CD14-positive monocyte (primary cell): ENCODE measurements at regions not wholly inside any gene's neighbourhood (a gene's known extent, or its start where the extent isn't known, plus 50 kb on each side); places are given as distances from the start of the nearest gene placed in this dataset.
"Not testable (repeated sequence)": the region's sequence is repeated elsewhere in the genome, so short reads cannot be mapped to it uniquely, and the experiment has no call there.

Experiments
- DNase-seq, 3 donors: peaks; one replicate each; pipeline ENCODE4 v3.0.0-alpha.2; 2011 to 2022
- H2AFZ ChIP-seq: 2 replicates; pipeline ENCODE4 v1.6.0; 2012; ENCODE audit warnings: mild to moderate bottlenecking, low read depth, low read length, inconsistent platforms; ENCODE audit not compliant: insufficient read depth, poor library complexity, severe bottlenecking
- H3K27ac ChIP-seq, 2 donors: 1 replicate in 1 of 2; 2 replicates in 1 of 2; pipeline ENCODE4 v1.5.1; 2012 to 2013; ENCODE audit warnings: low read length in 2 of 2, control low read depth in 1 of 2, inconsistent platforms in 1 of 2, low read depth in 1 of 2, mild to moderate bottlenecking in 1 of 2
- H3K27me3 ChIP-seq, 2 donors: one replicate each; pipeline versions ENCODE4 v1.6.0 to v1.6.1; 2011 to 2013; ENCODE audit warnings: low read length in 2 of 2; ENCODE audit not compliant: control insufficient read depth in 2 of 2, insufficient read depth in 2 of 2
- H3K36me3 ChIP-seq, 2 donors: replicated peaks in 1 of 2; 1 replicate in 1 of 2; 2 replicates in 1 of 2; pipeline versions ENCODE4 v1.5.1 to v1.6.1; 2012 to 2013; ENCODE audit warnings: low read length in 2 of 2, control low read depth in 1 of 2, inconsistent platforms in 1 of 2, mild to moderate bottlenecking in 1 of 2; ENCODE audit not compliant: insufficient read depth in 2 of 2, control insufficient read depth in 1 of 2
- H3K4me1 ChIP-seq, 2 donors: 1 replicate in 1 of 2; 2 replicates in 1 of 2; pipeline versions ENCODE4 v1.5.1 to v1.6.1; 2012 to 2013; ENCODE audit warnings: low read length in 2 of 2, control low read depth in 1 of 2, inconsistent platforms in 1 of 2, mild to moderate bottlenecking in 1 of 2, moderate library complexity in 1 of 2; ENCODE audit not compliant: insufficient read depth in 2 of 2, control insufficient read depth in 1 of 2
- H3K4me2 ChIP-seq: replicated peaks from 2 replicates; pipeline ENCODE3; 2012; ENCODE audit warnings: low read length, moderate library complexity, mild to moderate bottlenecking; ENCODE audit not compliant: poor library complexity, severe bottlenecking; ENCODE audit errors: extremely low read depth
- H3K4me3 ChIP-seq, 3 experiments: fragments of 200-600 bp in 1 of 3; sonication (generic) in 1 of 3; replicated peaks in 1 of 3; 1 replicate in 2 of 3; 2 replicates in 1 of 3; pipeline ENCODE4 v1.5.1; 2011 to 2013; ENCODE audit warnings: low read length in 3 of 3, mild to moderate bottlenecking in 3 of 3, control low read depth in 2 of 3, low read depth in 2 of 3, inconsistent platforms in 1 of 3, moderate library complexity in 1 of 3
- H3K79me2 ChIP-seq: 2 replicates; pipeline ENCODE4 v1.6.0; 2012; ENCODE audit warnings: mild to moderate bottlenecking, control low read depth, inconsistent platforms, low read length, moderate library complexity; ENCODE audit not compliant: insufficient read depth
- H3K9ac ChIP-seq: 2 replicates; pipeline ENCODE4 v1.6.0; 2017; ENCODE audit warnings: low read length, mild to moderate bottlenecking; ENCODE audit not compliant: insufficient read depth, poor library complexity, severe bottlenecking
- H3K9me3 ChIP-seq, 2 donors: replicated peaks in 1 of 2; 1 replicate in 1 of 2; 2 replicates in 1 of 2; pipeline versions ENCODE4 v1.5.1 to v1.6.1; 2012 to 2013; ENCODE audit warnings: low read length in 2 of 2, control low read depth in 1 of 2; ENCODE audit not compliant: control insufficient read depth in 1 of 2, insufficient read depth in 1 of 2
- H4K20me1 ChIP-seq: 2 replicates; pipeline ENCODE4 v1.6.0; 2012; ENCODE audit warnings: mild to moderate bottlenecking, low read length, control low read depth, moderate library complexity; ENCODE audit not compliant: insufficient read depth
- H3K27ac Mint-ChIP-seq, 7 donors: one replicate each; pipeline ENCODE4 v1.8.0; 2020; ENCODE audit warnings: mild to moderate bottlenecking in 7 of 7, mixed read lengths in 7 of 7, moderate library complexity in 6 of 7, inconsistent platforms in 2 of 7
- H3K27me3 Mint-ChIP-seq, 3 donors: one replicate each; pipeline ENCODE4 v1.8.0; 2021 to 2022; ENCODE audit warnings: low read depth in 3 of 3, mild to moderate bottlenecking in 3 of 3, mixed read lengths in 3 of 3, moderate library complexity in 3 of 3, inconsistent platforms in 1 of 3
- H3K36me3 Mint-ChIP-seq, 2 donors: one replicate each; pipeline ENCODE4 v1.8.0; 2020; ENCODE audit warnings: mixed read lengths in 2 of 2, inconsistent platforms in 1 of 2, mild to moderate bottlenecking in 1 of 2
- H3K4me1 Mint-ChIP-seq: one replicate; pipeline ENCODE4 v1.8.0; 2020; ENCODE audit warnings: mild to moderate bottlenecking, mixed read lengths
- H3K4me3 Mint-ChIP-seq, 2 donors: one replicate each; pipeline ENCODE4 v1.8.0; 2020; ENCODE audit warnings: mild to moderate bottlenecking in 2 of 2, mixed read lengths in 2 of 2, moderate library complexity in 1 of 2
- H3K9me3 Mint-ChIP-seq, 7 donors: one replicate each; pipeline ENCODE4 v1.8.0; 2020 to 2022; ENCODE audit warnings: mixed read lengths in 7 of 7, mild to moderate bottlenecking in 6 of 7, moderate library complexity in 6 of 7, inconsistent platforms in 2 of 7
- CTCF ChIP-seq: fragments of 200-600 bp; IDR thresholded peaks from one replicate; pipeline ENCODE4 v1.8.0; 2022; ENCODE audit warnings: antibody characterized with exemption, mild to moderate bottlenecking
- WGBS: methylation state at CpG from one replicate; pipeline ENCODE4 v1.1.5; 2013; ENCODE audit warnings: missing lambda C conversion rate; ENCODE audit not compliant: insufficient coverage; 5-methylcytosine and 5-hydroxymethylcytosine counted together
- intact Hi-C, 2 donors: fragments of 100-400 bp; cut with micrococcal nuclease; formaldehyde crosslinking; loops; one replicate each; pipeline versions ENCODE4 v1.15.0 to v1.15.1; 2023

GRCh38 chr15:77881950-77882349, 195.6 kb downstream of the TBC1D2B start:
- H3K4me2 ChIP-seq = no peak overlapping the region
- H3K9me3 ChIP-seq = no peaks in the 10 kb centered on the region
- H3K4me3 ChIP-seq = no peak overlapping the region
- 85% methylated on average over 3 of the region's 5 CpGs for WGBS
- H3K27ac Mint-ChIP-seq = no peak overlapping the region
- H3K27me3 Mint-ChIP-seq = peaks cover 0 to 3% (median 0%) of the 10 kb centered on the region in 3 donors
- H3K36me3 Mint-ChIP-seq = no peaks in the 10 kb centered on the region
- no peak overlapping the region for H2AFZ ChIP-seq
- H3K9me3 Mint-ChIP-seq = no peaks in the 10 kb centered on the region
- H3K4me3 Mint-ChIP-seq = no peak overlapping the region
- H4K20me1 ChIP-seq = no peaks in the 10 kb centered on the region
- no peaks in the 10 kb centered on the region for H3K4me1 ChIP-seq
- H3K79me2 ChIP-seq = no peaks in the 10 kb centered on the region
- H3K36me3 ChIP-seq = no peaks in the 10 kb centered on the region
- intact Hi-C loops = no loop called here
- no peak for TF ChIP-seq CTCF
- H3K27me3 ChIP-seq = no peaks in the 10 kb centered on the region
- no peak overlapping the region for H3K9ac ChIP-seq
- H3K4me1 Mint-ChIP-seq = no peaks in the 10 kb centered on the region
- no peak for DNase-seq
- no peak overlapping the region for H3K27ac ChIP-seq

GRCh38 chr15:77881535-77881934, 196.0 kb downstream of the TBC1D2B start:
- intact Hi-C loops, H3K4me3 ChIP-seq, H3K9me3 ChIP-seq, H2AFZ ChIP-seq, H3K27me3 Mint-ChIP-seq, H3K4me1 Mint-ChIP-seq, H3K9ac ChIP-seq, H3K27ac Mint-ChIP-seq, H3K9me3 Mint-ChIP-seq, H4K20me1 ChIP-seq, H3K4me2 ChIP-seq, H3K4me1 ChIP-seq, H3K36me3 ChIP-seq, H3K36me3 Mint-ChIP-seq, H3K4me3 Mint-ChIP-seq, H3K27me3 ChIP-seq, DNase-seq, H3K79me2 ChIP-seq, H3K27ac ChIP-seq: not testable (repeated sequence)
- WGBS = 48% methylated on average over 7 of the region's 16 CpGs

GRCh38 chr15:77879466-77879865, 198.0 kb downstream of the TBC1D2B start:
- H4K20me1 ChIP-seq, DNase-seq, H3K27ac ChIP-seq, H3K36me3 ChIP-seq, intact Hi-C loops, H3K4me3 Mint-ChIP-seq, H3K36me3 Mint-ChIP-seq, H3K27ac Mint-ChIP-seq, H3K27me3 ChIP-seq, H3K9ac ChIP-seq, H3K4me1 ChIP-seq, H3K4me3 ChIP-seq, H3K9me3 ChIP-seq, H3K4me1 Mint-ChIP-seq, H3K9me3 Mint-ChIP-seq, H2AFZ ChIP-seq, H3K27me3 Mint-ChIP-seq, H3K4me2 ChIP-seq, H3K79me2 ChIP-seq: not testable (repeated sequence)
- WGBS = 98% methylated on average over 4 of the region's 6 CpGs
